Heart right ventricle (tissue), 16 donors: ENCODE measurements at regions not wholly inside any gene's neighbourhood (a gene's known extent, or its start where the extent isn't known, plus 50 kb on each side); places are given as distances from the start of the nearest gene placed in this dataset.

Experiments used
- ATAC-seq, 8 donors: fragments of 200-7000 bp; cut with Tn5 transposase; one replicate each; pipeline ENCODE4 v1.9.1; 2020; ENCODE audit warnings: mild to moderate bottlenecking in 8 of 8, moderate library complexity in 8 of 8, moderate number of reproducible peaks in 1 of 8
- DNase-seq, 2 donors: peaks; one replicate each; pipeline ENCODE4 v3.0.0-alpha.2; 2020
- H3K27ac ChIP-seq, 10 donors: fragments of 200-600 bp; sonication (generic) in 2 of 10; one replicate each; pipeline versions ENCODE4 v1.5.0 to v1.8.0; 2020 to 2022; ENCODE audit warnings: mild to moderate bottlenecking in 3 of 10
- H3K27me3 ChIP-seq, 7 donors: fragments of 200-600 bp; one replicate each; pipeline ENCODE4 v1.8.0; 2021 to 2022; ENCODE audit warnings: mild to moderate bottlenecking in 2 of 7
- H3K36me3 ChIP-seq, 9 donors: fragments of 200-600 bp; sonication (generic) in 1 of 9; one replicate each; pipeline versions ENCODE4 v1.5.0 to v1.8.0; 2020 to 2022; ENCODE audit warnings: mild to moderate bottlenecking in 2 of 9
- H3K4me1 ChIP-seq, 9 donors: fragments of 200-600 bp; sonication (generic) in 1 of 9; one replicate each; pipeline versions ENCODE4 v1.5.0 to v1.8.0; 2020 to 2022; ENCODE audit warnings: mild to moderate bottlenecking in 4 of 9
- H3K4me3 ChIP-seq, 10 donors: fragments of 200-600 bp; sonication (generic) in 2 of 10; one replicate each; pipeline versions ENCODE4 v1.5.0 to v1.8.0; 2020 to 2022; ENCODE audit warnings: mild to moderate bottlenecking in 7 of 10, moderate library complexity in 2 of 10
- H3K9me3 ChIP-seq, 11 donors: fragments of 200-600 bp in 10 of 11; sonication (generic) in 2 of 11; one replicate each; pipeline versions ENCODE4 v1.5.0 to v1.8.0; 2013 to 2022; ENCODE audit warnings: mild to moderate bottlenecking in 2 of 11, control low read depth in 1 of 11, moderate library complexity in 1 of 11
- WGBS, 2 donors: extraction: QIAGEN DNeasy Blood & Tissue Kit; methylation state at CpG; one replicate each; pipeline ENCODE4 v1.1.7; 2013; ENCODE audit warnings: inconsistent platforms in 1 of 2; 5-methylcytosine and 5-hydroxymethylcytosine counted together
- intact Hi-C, 10 donors: fragments of 100-400 bp; cut with DNase I; formaldehyde crosslinking; loops; one replicate each; pipeline versions ENCODE4 v1.11.1 to v1.14.2; 2022
- TF ChIP-seq, protein P1 (sequence below), 9 donors: fragments of 200-600 bp; sonication (generic) in 2 of 9; IDR thresholded peaks; one replicate each; pipeline versions ENCODE4 v1.5.0 to v1.8.0; 2021 to 2022; ENCODE audit warnings: antibody characterized with exemption in 9 of 9, mild to moderate bottlenecking in 5 of 9, moderate library complexity in 1 of 9
- donor health status: Arrhythmogenic right ventricular cardiomyopathy.
- donor health status: ischemic (EF 13 %, LVEDD 7.1; RV severe dilation, severe dysfunction).
- donor health status: healthy with polysubstance abuse.
- donor health status: DM: no; HTN: yes; CAD: no.
- donor health status: DM: no; HTN: no; CAD: no.
- donor health status: ischemic (EF 25% LVEDD 6.9; RV normal size, moderate dysfunction).
- donor health status: ischemic (EF 25% LVEDD 5.7; RV mildly dilated, moderate dysfunction).
- donor health status: healthy.
- donor health status: DM: yes; HTN: yes; CAD: no.
- donor health status: Ischemic cardiomyopathy.
- donor health status: ischemic (EF 35%, LVEDD 5.7; RV mildly dilated, moderate dysfunction).
- donor health status: nonischemic (EF 11% LVEDD 7.7; RV severe dilation, severe dysfunction).
- donor health status: DM: yes; HTN: yes; CAD: no.
- donor health status: PGD.
- donor health status: ischemic (EF 29% LVEDD 5.4; RV normal size, mild dysfunction).
- donor health status: nonischemic (EF 23%, LVEDD 6.1; RV moderate dilation, normal function).

DNA sequence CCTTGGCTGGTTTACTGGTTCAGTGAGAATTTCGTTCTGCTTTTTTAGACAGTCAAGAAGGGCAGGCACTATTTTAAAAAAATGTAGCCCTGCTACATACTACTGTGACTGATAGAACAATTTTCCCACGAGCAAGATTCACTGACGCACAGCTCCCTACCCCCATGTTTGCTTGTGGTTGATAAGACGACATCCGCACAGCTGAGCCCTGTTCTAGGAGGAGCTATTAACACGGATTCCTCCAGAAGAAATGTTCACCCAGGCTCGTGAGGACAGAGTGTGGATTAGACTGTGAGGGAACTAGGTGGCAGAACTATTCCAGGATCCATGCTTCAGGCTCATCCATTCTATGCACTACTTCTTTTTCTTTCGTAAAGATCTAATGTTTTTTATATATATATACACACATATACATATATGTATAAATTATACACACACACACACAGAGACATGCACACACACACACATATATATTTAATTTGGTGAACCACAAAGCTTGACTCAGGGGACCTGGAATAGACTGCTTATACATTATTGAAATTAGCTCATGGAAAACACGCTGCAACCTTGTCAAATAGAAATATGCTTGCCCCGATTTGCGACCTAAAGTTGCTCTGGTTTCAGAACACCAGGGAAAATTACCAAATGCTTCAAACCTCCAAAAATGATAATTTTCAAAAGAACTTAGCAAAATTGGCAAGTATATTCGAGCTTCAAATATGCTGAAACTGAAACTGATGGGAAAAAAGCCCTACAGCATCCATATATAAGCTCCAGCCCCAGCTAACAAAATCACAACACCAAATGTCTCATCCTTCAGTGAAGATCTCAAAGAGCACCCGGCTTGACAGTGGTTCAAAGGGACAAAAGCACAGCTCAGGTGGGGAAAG is 370.4 kb downstream of the SOCS6 start:
- ATAC-seq = peak in 6 of 8 donors; percentile 46 to 80 (median 68)
- no peak overlapping the region for H3K27ac ChIP-seq
- peak in 1 of 2 donors; percentile 31 for DNase-seq
- TF ChIP-seq, protein P1, sequence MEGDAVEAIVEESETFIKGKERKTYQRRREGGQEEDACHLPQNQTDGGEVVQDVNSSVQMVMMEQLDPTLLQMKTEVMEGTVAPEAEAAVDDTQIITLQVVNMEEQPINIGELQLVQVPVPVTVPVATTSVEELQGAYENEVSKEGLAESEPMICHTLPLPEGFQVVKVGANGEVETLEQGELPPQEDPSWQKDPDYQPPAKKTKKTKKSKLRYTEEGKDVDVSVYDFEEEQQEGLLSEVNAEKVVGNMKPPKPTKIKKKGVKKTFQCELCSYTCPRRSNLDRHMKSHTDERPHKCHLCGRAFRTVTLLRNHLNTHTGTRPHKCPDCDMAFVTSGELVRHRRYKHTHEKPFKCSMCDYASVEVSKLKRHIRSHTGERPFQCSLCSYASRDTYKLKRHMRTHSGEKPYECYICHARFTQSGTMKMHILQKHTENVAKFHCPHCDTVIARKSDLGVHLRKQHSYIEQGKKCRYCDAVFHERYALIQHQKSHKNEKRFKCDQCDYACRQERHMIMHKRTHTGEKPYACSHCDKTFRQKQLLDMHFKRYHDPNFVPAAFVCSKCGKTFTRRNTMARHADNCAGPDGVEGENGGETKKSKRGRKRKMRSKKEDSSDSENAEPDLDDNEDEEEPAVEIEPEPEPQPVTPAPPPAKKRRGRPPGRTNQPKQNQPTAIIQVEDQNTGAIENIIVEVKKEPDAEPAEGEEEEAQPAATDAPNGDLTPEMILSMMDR (IDR thresholded peaks at IDR 0.05) = no peak
- no peaks in the 10 kb centered on the region for H3K9me3 ChIP-seq
- H3K4me1 ChIP-seq = no peaks in the 10 kb centered on the region
- 30 to 40% methylated on average over 13 of the region's 13 CpGs for WGBS, 2 donors
- intact Hi-C loops = no loop called here
- H3K27me3 ChIP-seq = no peaks in the 10 kb centered on the region
- H3K4me3 ChIP-seq = peak overlapping the region in 2 of 10 donors; percentile 10 to 17
- H3K36me3 ChIP-seq = no peaks in the 10 kb centered on the region

DNA sequence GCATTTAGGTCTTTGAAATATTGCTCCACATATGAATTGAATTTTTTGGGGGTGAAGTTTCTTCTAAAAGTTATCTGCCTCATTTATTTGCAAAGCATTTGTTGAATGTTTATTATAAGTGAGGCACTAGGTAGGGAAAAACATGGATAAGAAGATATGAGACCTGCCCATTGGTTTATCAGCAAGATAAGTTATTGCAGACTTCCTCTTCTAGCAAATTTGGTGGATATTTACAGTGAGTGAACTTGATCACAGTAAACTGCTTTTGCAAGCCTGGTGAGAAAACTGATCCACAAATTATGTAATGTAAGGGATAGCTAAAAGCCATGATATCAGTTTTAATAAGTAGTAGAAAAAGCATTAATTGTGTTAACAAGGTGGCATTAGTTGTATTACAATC is 364.8 kb downstream of the SOCS6 start:
- Histone ChIP-seq H3K9me3 (peaks cover 0 to 7% (median 0%) of the 10 kb centered on the region in 11 donors), H3K4me3 (no peak overlapping the region), H3K36me3 (no peaks in the 10 kb centered on the region), H3K4me1 (no peaks in the 10 kb centered on the region), H3K27ac (no peak overlapping the region), H3K27me3 (no peaks in the 10 kb centered on the region)
- intact Hi-C loops = no loop called here
- TF ChIP-seq, protein P1 (IDR thresholded peaks at IDR 0.05) = no peak
- no peak for DNase-seq
- no peak for ATAC-seq

DNA sequence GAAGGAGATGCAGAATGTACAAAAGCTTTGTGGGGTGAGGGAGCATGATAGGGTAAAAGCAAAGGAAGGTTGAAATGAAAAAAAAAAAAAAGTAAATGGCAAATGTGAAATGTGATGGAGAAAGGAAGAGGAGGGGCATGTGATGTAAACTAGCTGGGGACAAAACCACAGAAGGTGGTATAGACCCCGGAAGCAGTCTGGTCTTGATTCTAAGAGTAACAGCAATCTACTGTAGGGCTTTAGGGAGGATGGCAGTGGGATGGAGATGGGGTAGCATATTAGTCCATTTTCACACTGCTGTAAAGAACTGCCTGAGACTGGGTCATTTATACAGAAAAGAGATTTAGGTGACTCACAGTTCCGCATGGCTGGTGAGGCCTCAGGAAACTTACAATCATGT is 362.0 kb downstream of the SOCS6 start:
- intact Hi-C loops = no loop called here
- no peaks in the 10 kb centered on the region for H3K4me1 ChIP-seq
- peaks cover 0 to 7% (median 0%) of the 10 kb centered on the region in 11 donors for H3K9me3 ChIP-seq
- no peaks in the 10 kb centered on the region for H3K36me3 ChIP-seq
- TF ChIP-seq, protein P1 (IDR thresholded peaks at IDR 0.05) = no peak
- 88 to 92% methylated on average over 2 of the region's 2 CpGs for WGBS, 2 donors
- no peak overlapping the region for H3K4me3 ChIP-seq
- ATAC-seq (no peak), DNase-seq (no peak)
- no peak overlapping the region for H3K27ac ChIP-seq
- H3K27me3 ChIP-seq = no peaks in the 10 kb centered on the region

DNA sequence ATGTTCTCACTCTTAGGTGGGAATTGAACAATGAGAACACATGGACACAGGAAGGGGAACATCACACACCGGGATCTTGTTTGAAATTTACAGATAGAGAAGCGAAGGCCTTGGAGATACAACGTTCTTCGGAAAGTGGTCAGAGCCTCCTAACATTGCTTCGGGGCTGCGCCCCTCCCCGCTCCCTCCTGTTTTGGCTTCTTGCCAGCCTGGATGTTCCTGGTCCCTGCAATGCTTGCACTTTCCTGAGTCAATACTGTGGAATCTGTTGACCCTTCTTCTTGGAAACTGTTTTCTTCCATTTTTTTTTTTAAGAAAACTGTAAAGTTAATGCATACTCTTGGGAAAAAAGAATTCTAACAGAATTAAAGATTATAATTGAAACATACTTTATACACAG is 360.8 kb downstream of the SOCS6 start:
- H3K36me3 ChIP-seq = no peaks in the 10 kb centered on the region
- TF ChIP-seq, protein P1 (IDR thresholded peaks at IDR 0.05) = no peak
- DNase-seq (no peak), ATAC-seq (no peak)
- intact Hi-C loops = no loop called here
- no peak overlapping the region for H3K4me3 ChIP-seq
- H3K27me3 ChIP-seq = no peaks in the 10 kb centered on the region
- H3K4me1 ChIP-seq = no peaks in the 10 kb centered on the region
- peaks cover 0 to 7% (median 0%) of the 10 kb centered on the region in 11 donors for H3K9me3 ChIP-seq
- WGBS, 2 donors = 90 to 94% methylated on average over 7 of the region's 7 CpGs
- no peak overlapping the region for H3K27ac ChIP-seq
